Natural killer cell (primary cell): ENCODE measurements at regions not wholly inside any gene's neighbourhood (a gene's known extent, or its start where the extent isn't known, plus 50 kb on each side); places are given as distances from the start of the nearest gene placed in this dataset.
"Not testable (repeated sequence)": the region's sequence is repeated elsewhere in the genome, so short reads cannot be mapped to it uniquely, and the experiment has no call there.

Source experiments
- ATAC-seq, 3 donors: fragments of 150-1000 bp in 2 of 3; fragments of 200-7000 bp in 1 of 3; cut with Tn5 transposase; 1 replicate in 1 of 3; 2 replicates in 2 of 3; pipeline ENCODE4 v1.10.0; 2021; ENCODE audit warnings: mild to moderate bottlenecking in 2 of 3, moderate library complexity in 2 of 3
- DNase-seq, 2 donors: peaks; one replicate each; pipeline versions ENCODE4 v3.0.0 to v3.0.0-alpha.2; 2013 to 2021; ENCODE audit warnings: mixed read lengths in 1 of 2
- H3K27ac ChIP-seq: one replicate; pipeline ENCODE4 v1.5.1; 2013; ENCODE audit warnings: mild to moderate bottlenecking, low read length
- H3K27me3 ChIP-seq: one replicate; pipeline ENCODE4 v1.6.1; 2013; ENCODE audit warnings: low read length; ENCODE audit not compliant: control insufficient read depth, insufficient read depth
- H3K36me3 ChIP-seq: one replicate; pipeline ENCODE4 v1.6.1; 2013; ENCODE audit warnings: low read length; ENCODE audit not compliant: control insufficient read depth, insufficient read depth
- H3K4me1 ChIP-seq: one replicate; pipeline ENCODE4 v1.6.1; 2013; ENCODE audit warnings: low read length; ENCODE audit not compliant: control insufficient read depth, insufficient read depth
- H3K4me3 ChIP-seq: one replicate; pipeline ENCODE4 v1.5.1; 2013; ENCODE audit warnings: low read length
- H3K9me3 ChIP-seq: one replicate; pipeline ENCODE4 v1.6.1; 2013; ENCODE audit warnings: low read length; ENCODE audit not compliant: control insufficient read depth, insufficient read depth
- H3K27ac Mint-ChIP-seq, 2 donors: one replicate each; pipeline ENCODE4 v1.8.0; 2022; ENCODE audit warnings: mild to moderate bottlenecking in 2 of 2, mixed read lengths in 2 of 2, moderate library complexity in 1 of 2
- H3K27me3 Mint-ChIP-seq, 2 donors: one replicate each; pipeline ENCODE4 v1.8.0; 2022; ENCODE audit warnings: low read depth in 2 of 2, mixed read lengths in 2 of 2
- H3K36me3 Mint-ChIP-seq: one replicate; pipeline ENCODE4 v1.8.0; 2022; ENCODE audit warnings: mixed read lengths
- H3K4me1 Mint-ChIP-seq, 2 donors: one replicate each; pipeline ENCODE4 v1.8.0; 2022; ENCODE audit warnings: mixed read lengths in 2 of 2
- H3K4me3 Mint-ChIP-seq: one replicate; pipeline ENCODE4 v1.8.0; 2022; ENCODE audit warnings: mild to moderate bottlenecking, moderate library complexity, mixed read lengths
- H3K9me3 Mint-ChIP-seq, 2 donors: one replicate each; pipeline ENCODE4 v1.8.0; 2022; ENCODE audit warnings: mixed read lengths in 2 of 2
- CTCF ChIP-seq: fragments of 200-600 bp; IDR thresholded peaks from one replicate; pipeline ENCODE4 v1.8.0; 2022; ENCODE audit warnings: antibody characterized with exemption
- WGBS: methylation state at CpG from one replicate; pipeline ENCODE4 v1.1.7; 2013; ENCODE audit warnings: missing lambda C conversion rate; ENCODE audit not compliant: insufficient coverage; 5-methylcytosine and 5-hydroxymethylcytosine counted together
- intact Hi-C: fragments of 100-400 bp; cut with micrococcal nuclease; formaldehyde crosslinking; loops from one replicate; pipeline ENCODE4 v1.14.2; 2022

DNA sequence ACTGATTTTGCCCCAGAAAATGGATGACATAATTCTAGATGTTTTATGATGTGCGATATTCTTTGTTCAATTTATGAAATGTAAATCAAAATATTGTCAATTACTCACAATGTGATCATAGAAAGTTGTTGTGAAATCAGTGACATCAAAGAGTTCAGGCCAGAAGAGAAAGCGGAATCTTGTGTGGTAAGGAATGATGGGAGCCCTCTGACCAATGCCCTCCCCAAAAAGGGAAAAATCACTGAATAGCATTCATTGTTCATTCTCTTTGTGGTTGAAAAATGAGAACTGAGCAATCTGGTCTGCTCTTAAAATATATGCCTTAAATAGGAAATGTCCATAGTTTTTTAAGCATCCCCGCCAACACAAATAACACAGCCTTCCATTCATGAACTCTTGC is 247.1 kb upstream of the GRIK2 start:
- no peaks in the 10 kb centered on the region for H3K4me1 ChIP-seq
- no peaks in the 10 kb centered on the region for H3K9me3 ChIP-seq
- H3K36me3 ChIP-seq = no peaks in the 10 kb centered on the region
- no peak overlapping the region for H3K27ac ChIP-seq
- H3K27me3 ChIP-seq = no peaks in the 10 kb centered on the region
- intact Hi-C loops = no loop called here
- DNase-seq = no peak
- Mint-ChIP-seq H3K4me1 (no peaks in the 10 kb centered on the region), H3K4me3 (no peak overlapping the region), H3K9me3 (peaks cover 2 to 5% of the 10 kb centered on the region in 2 donors), H3K27me3 (no peaks in the 10 kb centered on the region), H3K36me3 (no peaks in the 10 kb centered on the region), H3K27ac (no peak overlapping the region)
- H3K4me3 ChIP-seq = no peak overlapping the region
- no peak for TF ChIP-seq CTCF
- WGBS = 83% methylated on average over 1 of the region's 3 CpGs
- ATAC-seq = no peak

- ATAC-seq = no peak
- H3K4me1 ChIP-seq = no peaks in the 10 kb centered on the region
- H3K27ac ChIP-seq = no peak overlapping the region
- no peak overlapping the region for H3K4me3 ChIP-seq
- no peak overlapping the region for H3K4me3 Mint-ChIP-seq
- no peaks in the 10 kb centered on the region for H3K27me3 Mint-ChIP-seq
- no peaks in the 10 kb centered on the region for H3K36me3 Mint-ChIP-seq
- H3K4me1 Mint-ChIP-seq = no peaks in the 10 kb centered on the region
- no peak for TF ChIP-seq CTCF
- H3K36me3 ChIP-seq = no peaks in the 10 kb centered on the region
- no peak overlapping the region for H3K27ac Mint-ChIP-seq
- intact Hi-C loops = no loop called here
- H3K9me3 ChIP-seq = no peaks in the 10 kb centered on the region
- H3K9me3 Mint-ChIP-seq = peaks cover 0 to 2% of the 10 kb centered on the region in 2 donors
- DNase-seq = no peak
- H3K27me3 ChIP-seq = no peaks in the 10 kb centered on the region
These were observed 243.3 kb upstream of the GRIK2 start for GRCh38 chr6:101150226-101150625.

- intact Hi-C loops, H3K4me1 Mint-ChIP-seq, H3K9me3 ChIP-seq, DNase-seq, H3K27me3 ChIP-seq, H3K36me3 ChIP-seq, H3K4me3 Mint-ChIP-seq, H3K36me3 Mint-ChIP-seq, H3K27me3 Mint-ChIP-seq, H3K27ac ChIP-seq, ATAC-seq, H3K27ac Mint-ChIP-seq, H3K4me1 ChIP-seq, H3K4me3 ChIP-seq: not testable (repeated sequence)
- WGBS = 91% methylated on average over 11 of the region's 11 CpGs
- peaks cover 13 to 17% of the 10 kb centered on the region in 2 donors for H3K9me3 Mint-ChIP-seq
These were observed 235.9 kb upstream of the GRIK2 start for GRCh38 chr6:101157638-101158037.

- peaks cover 15 to 23% of the 10 kb centered on the region in 2 donors for H3K9me3 Mint-ChIP-seq
- Histone ChIP-seq H3K27me3 (no peaks in the 10 kb centered on the region), H3K36me3 (no peaks in the 10 kb centered on the region), H3K9me3 (no peaks in the 10 kb centered on the region), H3K4me1 (no peaks in the 10 kb centered on the region), H3K4me3 (no peak overlapping the region), H3K27ac (no peak overlapping the region)
- no peak for TF ChIP-seq CTCF
- no peak overlapping the region for H3K4me3 Mint-ChIP-seq
- intact Hi-C loops = no loop called here
- ATAC-seq = no peak
- H3K36me3 Mint-ChIP-seq = peaks cover 12% of the 10 kb centered on the region
- 74% methylated on average over 3 of the region's 3 CpGs for WGBS
- no peak overlapping the region for H3K27ac Mint-ChIP-seq
- DNase-seq = no peak
- H3K4me1 Mint-ChIP-seq = no peaks in the 10 kb centered on the region
- no peaks in the 10 kb centered on the region for H3K27me3 Mint-ChIP-seq
These were observed 229.9 kb upstream of the GRIK2 start for GRCh38 chr6:101163611-101164010.
